ENCODE measurements at regions not wholly inside any gene's neighbourhood (a gene's known extent, or its start where the extent isn't known, plus 50 kb on each side); places are given as distances from the start of the nearest gene placed in this dataset.

DNA sequence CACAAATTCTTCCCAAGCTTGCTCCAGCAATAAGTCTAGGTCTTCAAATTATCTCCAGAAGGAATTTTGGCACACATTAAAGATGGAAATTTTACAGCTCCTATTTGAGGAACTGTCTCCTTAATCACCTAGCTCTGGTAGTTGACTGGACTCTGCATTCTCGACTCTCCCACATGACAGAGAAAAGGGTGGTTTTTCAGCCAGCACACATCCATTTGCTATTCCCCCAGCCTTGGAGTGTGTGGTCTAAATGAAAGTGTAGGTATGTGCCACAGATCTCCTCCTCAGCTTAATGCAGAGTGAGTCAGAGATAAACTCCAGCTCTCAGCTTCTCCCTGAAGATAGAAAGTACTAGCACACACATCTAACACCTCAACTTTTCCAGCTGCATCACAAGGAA, 62.2 kb upstream of the ALCAM start:
- H3K4me3 ChIP-seq = no peak overlapping the region
- intact Hi-C loops (cut with DNase I) = no loop called here
- peaks cover 0 to 41% (median 13%) of the 10 kb centered on the region in 12 donors for H3K9me3 ChIP-seq
- no peaks in the 10 kb centered on the region for H3K27me3 ChIP-seq
- 42 to 64% (median 61%) methylated on average over 1 of the region's 1 CpG for WGBS, 4 donors
- TF ChIP-seq POLR2A (IDR thresholded peaks at IDR 0.05) = no peak
- no peak for TF ChIP-seq CTCF (IDR thresholded peaks at IDR 0.05)
- no peak for DNase-seq
- ATAC-seq = no peak
- no peak overlapping the region for H3K27ac ChIP-seq
- H3K36me3 ChIP-seq = no peaks in the 10 kb centered on the region
- H3K4me1 ChIP-seq = no peaks in the 10 kb centered on the region

- H3K27ac ChIP-seq = no peak overlapping the region
- TF ChIP-seq POLR2A (IDR thresholded peaks at IDR 0.05) (no peak), CTCF (IDR thresholded peaks at IDR 0.05) (no peak)
- DNase-seq (no peak), ATAC-seq (no peak)
- intact Hi-C loops (cut with DNase I) = no loop called here
- WGBS, 4 donors = 76 to 82% (median 79%) methylated on average over 1 of the region's 1 CpG
- no peak overlapping the region for H3K4me3 ChIP-seq
- H3K36me3 ChIP-seq = no peaks in the 10 kb centered on the region
- H3K9me3 ChIP-seq = peaks cover 0 to 13% (median 0%) of the 10 kb centered on the region in 12 donors
- H3K27me3 ChIP-seq = no peaks in the 10 kb centered on the region
- peaks cover 0 to 7% (median 0%) of the 10 kb centered on the region in 12 donors for H3K4me1 ChIP-seq
Observed at GRCh38 chr3:105315144-105315543, 51.6 kb upstream of the ALCAM start.

DNA sequence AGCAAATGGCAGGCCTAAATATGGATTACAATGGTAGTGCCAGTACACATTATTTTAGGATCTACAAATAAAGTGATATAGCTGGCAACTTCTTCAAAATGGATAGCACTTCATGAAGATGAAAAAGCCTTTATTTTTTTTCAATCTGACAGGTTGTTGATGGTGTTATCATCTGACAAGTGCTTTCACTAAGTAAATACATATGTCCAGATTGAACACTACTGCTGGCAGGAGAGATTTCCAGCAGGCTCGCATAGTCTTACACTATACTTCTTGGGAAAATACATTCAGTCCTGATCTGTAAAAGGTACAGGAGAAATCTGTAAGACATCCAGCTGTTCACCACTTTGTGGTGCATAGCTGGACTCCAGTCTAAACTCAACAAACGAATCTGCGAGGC, 50.9 kb upstream of the ALCAM start:
- Histone ChIP-seq H3K27ac (peak overlapping the region in 1 of 12 donors; percentile 33), H3K4me3 (no peak overlapping the region), H3K36me3 (no peaks in the 10 kb centered on the region), H3K9me3 (peaks cover 0 to 7% (median 0%) of the 10 kb centered on the region in 12 donors), H3K4me1 (peaks cover 0 to 7% (median 0%) of the 10 kb centered on the region in 12 donors), H3K27me3 (no peaks in the 10 kb centered on the region)
- intact Hi-C loops (cut with DNase I) = no loop called here
- TF ChIP-seq POLR2A (IDR thresholded peaks at IDR 0.05) = no peak
- TF ChIP-seq CTCF (IDR thresholded peaks at IDR 0.05) = no peak
- DNase-seq (no peak), ATAC-seq (no peak)
- 57 to 67% (median 63%) methylated on average over 3 of the region's 3 CpGs for WGBS, 4 donors

DNA sequence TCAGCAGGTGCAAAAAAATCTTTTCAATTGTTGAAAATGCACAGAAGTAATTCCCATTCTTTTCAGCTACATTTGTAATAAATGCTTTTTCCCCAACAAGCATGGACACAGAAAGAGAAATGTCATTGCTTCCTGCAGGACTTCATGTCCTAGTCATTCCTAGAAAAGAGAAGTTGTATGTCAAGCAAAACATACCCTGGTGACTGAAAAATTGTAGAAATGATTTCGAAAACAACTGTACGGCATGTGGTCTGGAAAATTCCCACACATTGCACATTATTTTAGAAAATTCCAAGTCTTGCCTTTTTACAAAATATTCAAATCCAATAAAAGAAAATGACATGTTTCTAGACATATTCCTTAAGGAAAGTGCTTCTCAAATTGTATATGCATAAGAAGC, 50.4 kb upstream of the ALCAM start:
- H3K27ac ChIP-seq = peak overlapping the region in 1 of 12 donors; percentile 33
- no peak overlapping the region for H3K4me3 ChIP-seq
- H3K4me1 ChIP-seq = peaks cover 0 to 7% (median 0%) of the 10 kb centered on the region in 12 donors
- WGBS, 4 donors = 84 to 91% (median 86%) methylated on average over 2 of the region's 2 CpGs
- peaks cover 0 to 2% (median 0%) of the 10 kb centered on the region in 12 donors for H3K9me3 ChIP-seq
- DNase-seq = no peak
- intact Hi-C loops (cut with DNase I) = no loop called here
- ATAC-seq = no peak
- H3K36me3 ChIP-seq = no peaks in the 10 kb centered on the region
- H3K27me3 ChIP-seq = no peaks in the 10 kb centered on the region
- TF ChIP-seq CTCF (IDR thresholded peaks at IDR 0.05) = no peak
- TF ChIP-seq POLR2A (IDR thresholded peaks at IDR 0.05) = no peak

MicroRNAs in the stretch of these regions (microRNA counts, 767-probe panel; counts per million panel counts)
- microRNA hsa-miR-548ab = 0 to 71.6 counts per million in 2 donors

Small RNA genes lying in the stretch of these regions (microRNA-seq; reads per million reads assigned to microRNA genes)
- gene MIR548AB = 0 reads per million in 4 donors
